Hepatocyte (in vitro differentiated cells): ENCODE measurements at regions not wholly inside any gene's neighbourhood (a gene's known extent, or its start where the extent isn't known, plus 50 kb on each side); places are given as distances from the start of the nearest gene placed in this dataset.

ENCODE experiments used
- DNase-seq: peaks from one replicate; pipeline ENCODE4 v3.0.0-alpha.2; 2016; ENCODE audit warnings: low spot score
- H2AFZ ChIP-seq: fragments of 200-600 bp; sonication (generic); 2 replicates; pipeline ENCODE4 v1.6.0; 2016; ENCODE audit warnings: antibody characterized with exemption, mild to moderate bottlenecking
- H3K27ac ChIP-seq: fragments of 200-600 bp; sonication (generic); 2 replicates; pipeline ENCODE4 v1.5.1; 2016; ENCODE audit warnings: mild to moderate bottlenecking
- H3K27me3 ChIP-seq: fragments of 200-600 bp; sonication (generic); 2 replicates; pipeline ENCODE4 v1.6.1; 2016
- H3K36me3 ChIP-seq: fragments of 200-600 bp; sonication (generic); replicated peaks from 2 replicates; pipeline ENCODE4 v1.5.1; 2016; ENCODE audit warnings: low read depth; ENCODE audit not compliant: insufficient read depth
- H3K4me1 ChIP-seq: fragments of 200-600 bp; sonication (generic); 2 replicates; pipeline ENCODE4 v1.5.1; 2016; ENCODE audit warnings: mild to moderate bottlenecking, moderate library complexity; ENCODE audit not compliant: insufficient read depth
- H3K4me2 ChIP-seq: fragments of 200-600 bp; sonication (generic); 2 replicates; pipeline ENCODE4 v1.6.0; 2016
- H3K4me3 ChIP-seq: fragments of 200-600 bp; sonication (generic); 2 replicates; pipeline ENCODE4 v1.5.1; 2016; ENCODE audit warnings: mild to moderate bottlenecking
- H3K79me2 ChIP-seq: fragments of 200-600 bp; sonication (generic); 2 replicates; pipeline ENCODE4 v1.6.0; 2017; ENCODE audit warnings: mild to moderate bottlenecking
- H3K9me2 ChIP-seq: fragments of 200-600 bp; sonication (generic); replicated peaks from 2 replicates; pipeline ENCODE4 v1.6.0; 2017; ENCODE audit warnings: mild to moderate bottlenecking; ENCODE audit not compliant: insufficient read depth
- H3K9me3 ChIP-seq: fragments of 200-600 bp; sonication (generic); 2 replicates; pipeline ENCODE4 v1.5.1; 2016; ENCODE audit warnings: low read depth, mild to moderate bottlenecking
- H4K20me1 ChIP-seq: fragments of 200-600 bp; sonication (generic); 2 replicates; pipeline ENCODE4 v1.6.0; 2016; ENCODE audit warnings: mild to moderate bottlenecking; ENCODE audit not compliant: insufficient read depth, poor library complexity, severe bottlenecking
- EZH2 ChIP-seq: fragments of 200-600 bp; sonication (generic); IDR thresholded peaks from 2 replicates; pipeline ENCODE4 v1.6.1; 2016; ENCODE audit warnings: antibody characterized with exemption, mild to moderate bottlenecking, borderline replicate concordance
- EZH2phosphoT487 ChIP-seq: fragments of 200-600 bp; sonication (generic); IDR thresholded peaks from one replicate; pipeline ENCODE4 v1.6.1; 2018; ENCODE audit warnings: antibody characterized with exemption, mild to moderate bottlenecking, low read depth, moderate library complexity; ENCODE audit not compliant: unreplicated experiment, severe bottlenecking
- WGBS: methylation state at CpG from one replicate; pipeline ENCODE4 v1.1.6; 2016; ENCODE audit warnings: low lambda C conversion rate; ENCODE audit errors: missing lambda C conversion rate; 5-methylcytosine and 5-hydroxymethylcytosine counted together
- TF ChIP-seq, protein P1 (sequence below): fragments of 200-600 bp; sonication (generic); IDR thresholded peaks from 2 replicates; pipeline ENCODE4 v1.5.1; 2016; ENCODE audit warnings: antibody characterized with exemption, mild to moderate bottlenecking; ENCODE audit not compliant: poor library complexity

DNA sequence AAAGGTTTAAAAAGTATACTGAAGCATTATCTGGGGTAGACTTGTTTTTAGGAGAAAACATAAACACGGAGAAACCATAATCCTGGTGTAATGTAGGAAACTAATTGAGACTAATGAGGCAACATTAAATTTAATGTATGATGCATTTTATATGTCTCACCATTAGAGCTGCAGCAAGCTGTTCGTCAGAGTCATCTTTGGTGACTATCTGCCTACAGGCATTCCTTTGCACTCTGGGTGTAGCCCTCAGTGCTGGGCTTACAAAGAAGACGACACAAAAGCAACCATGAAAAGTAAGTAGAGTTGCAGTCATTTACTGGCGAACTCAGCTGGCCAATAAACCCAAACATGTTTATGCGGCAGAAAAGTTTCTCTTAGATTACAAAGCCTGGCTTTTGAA, 415.3 kb upstream of the ZEB2 start:
- Histone ChIP-seq H3K4me2 (no peak overlapping the region), H4K20me1 (no peaks in the 10 kb centered on the region), H3K9me2 (no peaks in the 10 kb centered on the region), H3K79me2 (no peaks in the 10 kb centered on the region), H3K36me3 (no peaks in the 10 kb centered on the region), H3K27me3 (no peaks in the 10 kb centered on the region), H2AFZ (no peak overlapping the region), H3K9me3 (no peaks in the 10 kb centered on the region), H3K4me3 (no peak overlapping the region), H3K27ac (no peak overlapping the region), H3K4me1 (peaks cover 3% of the 10 kb centered on the region)
- TF ChIP-seq EZH2phosphoT487: no peak
- TF ChIP-seq EZH2: no peak
- TF ChIP-seq, protein P1, sequence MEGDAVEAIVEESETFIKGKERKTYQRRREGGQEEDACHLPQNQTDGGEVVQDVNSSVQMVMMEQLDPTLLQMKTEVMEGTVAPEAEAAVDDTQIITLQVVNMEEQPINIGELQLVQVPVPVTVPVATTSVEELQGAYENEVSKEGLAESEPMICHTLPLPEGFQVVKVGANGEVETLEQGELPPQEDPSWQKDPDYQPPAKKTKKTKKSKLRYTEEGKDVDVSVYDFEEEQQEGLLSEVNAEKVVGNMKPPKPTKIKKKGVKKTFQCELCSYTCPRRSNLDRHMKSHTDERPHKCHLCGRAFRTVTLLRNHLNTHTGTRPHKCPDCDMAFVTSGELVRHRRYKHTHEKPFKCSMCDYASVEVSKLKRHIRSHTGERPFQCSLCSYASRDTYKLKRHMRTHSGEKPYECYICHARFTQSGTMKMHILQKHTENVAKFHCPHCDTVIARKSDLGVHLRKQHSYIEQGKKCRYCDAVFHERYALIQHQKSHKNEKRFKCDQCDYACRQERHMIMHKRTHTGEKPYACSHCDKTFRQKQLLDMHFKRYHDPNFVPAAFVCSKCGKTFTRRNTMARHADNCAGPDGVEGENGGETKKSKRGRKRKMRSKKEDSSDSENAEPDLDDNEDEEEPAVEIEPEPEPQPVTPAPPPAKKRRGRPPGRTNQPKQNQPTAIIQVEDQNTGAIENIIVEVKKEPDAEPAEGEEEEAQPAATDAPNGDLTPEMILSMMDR: no peak
- no peak for DNase-seq
- 64% methylated on average over 5 of the region's 5 CpGs for WGBS

DNA sequence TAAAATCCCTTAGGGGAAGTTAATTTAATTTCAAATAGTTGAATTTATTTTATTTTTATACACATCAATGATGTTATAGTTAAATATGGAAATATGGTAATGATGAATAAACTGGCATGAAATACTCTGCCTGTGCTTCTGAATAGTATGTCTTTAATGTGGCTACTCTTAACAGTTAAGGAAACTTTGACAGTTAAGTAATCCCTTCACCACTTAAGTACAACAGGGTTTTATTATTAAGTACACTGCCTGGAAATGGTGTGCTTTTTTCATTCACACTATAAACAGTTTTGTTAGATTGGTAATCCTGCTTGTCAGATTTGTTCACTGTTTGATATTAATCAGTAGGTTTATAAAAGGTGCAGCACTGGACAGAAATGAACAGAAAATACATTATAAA, 412.0 kb upstream of the ZEB2 start:
- no peak overlapping the region for H3K27ac ChIP-seq
- no peaks in the 10 kb centered on the region for H3K9me2 ChIP-seq
- H4K20me1 ChIP-seq: no peaks in the 10 kb centered on the region
- H3K79me2 ChIP-seq: no peaks in the 10 kb centered on the region
- H3K4me2 ChIP-seq: no peak overlapping the region
- no peak for TF ChIP-seq EZH2
- TF ChIP-seq EZH2phosphoT487: no peak
- TF ChIP-seq, protein P1: no peak
- no peaks in the 10 kb centered on the region for H3K36me3 ChIP-seq
- no peaks in the 10 kb centered on the region for H3K4me1 ChIP-seq
- H2AFZ ChIP-seq: no peak overlapping the region
- no peak for DNase-seq
- no peak overlapping the region for H3K4me3 ChIP-seq
- H3K27me3 ChIP-seq: no peaks in the 10 kb centered on the region
- no peaks in the 10 kb centered on the region for H3K9me3 ChIP-seq

DNA sequence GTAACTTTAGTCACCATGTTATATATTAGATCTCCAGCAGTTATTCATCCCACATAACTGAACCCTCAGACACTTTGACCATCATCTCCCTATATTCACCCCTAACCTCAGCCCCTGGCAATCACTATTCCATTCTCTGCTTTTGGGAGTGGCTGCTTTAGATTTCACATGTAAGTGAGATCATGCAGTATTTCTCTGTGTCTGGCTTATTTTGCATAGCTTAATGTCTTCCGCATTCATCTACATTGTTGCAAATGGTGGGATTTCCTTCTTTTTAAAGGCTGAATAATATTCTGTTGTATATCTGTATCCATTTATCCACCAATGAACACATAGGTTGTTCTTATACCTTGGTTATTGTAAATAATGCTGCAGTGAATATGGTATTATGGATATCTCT, 411.6 kb upstream of the ZEB2 start:
- H4K20me1 ChIP-seq: no peaks in the 10 kb centered on the region
- no peak for DNase-seq
- H3K9me3 ChIP-seq: no peaks in the 10 kb centered on the region
- no peak overlapping the region for H3K27ac ChIP-seq
- WGBS: 97% methylated on average over 1 of the region's 1 CpG
- no peaks in the 10 kb centered on the region for H3K4me1 ChIP-seq
- TF ChIP-seq EZH2phosphoT487: no peak
- TF ChIP-seq, protein P1: no peak
- no peak for TF ChIP-seq EZH2
- no peaks in the 10 kb centered on the region for H3K79me2 ChIP-seq
- no peak overlapping the region for H3K4me3 ChIP-seq
- H3K9me2 ChIP-seq: no peaks in the 10 kb centered on the region
- H2AFZ ChIP-seq: no peak overlapping the region
- no peaks in the 10 kb centered on the region for H3K27me3 ChIP-seq
- H3K36me3 ChIP-seq: no peaks in the 10 kb centered on the region
- H3K4me2 ChIP-seq: no peak overlapping the region

GRCh38 chr2:144927429-144927828, 407.5 kb upstream of the ZEB2 start:
- Histone ChIP-seq H3K36me3 (no peaks in the 10 kb centered on the region), H3K27ac (no peak overlapping the region), H4K20me1 (no peaks in the 10 kb centered on the region), H3K4me3 (no peak overlapping the region), H3K79me2 (no peaks in the 10 kb centered on the region), H3K9me3 (no peaks in the 10 kb centered on the region), H3K27me3 (no peaks in the 10 kb centered on the region), H2AFZ (no peak overlapping the region), H3K4me1 (no peaks in the 10 kb centered on the region), H3K9me2 (no peaks in the 10 kb centered on the region), H3K4me2 (no peak overlapping the region)
- TF ChIP-seq EZH2 (no peak), EZH2phosphoT487 (no peak)
- TF ChIP-seq, protein P1: no peak
- WGBS: 97% methylated on average over 1 of the region's 1 CpG
- no peak for DNase-seq
